HEK293 (cell line): ENCODE measurements at regions not wholly inside any gene's neighbourhood (a gene's known extent, or its start where the extent isn't known, plus 50 kb on each side); places are given as distances from the start of the nearest gene placed in this dataset.

Experiments
- CTCF ChIA-PET: fragments of 350-600 bp; formaldehyde crosslinking; extraction: SDS; loops from one replicate; lab custom pipeline; 2021; ENCODE audit warnings: antibody characterized with exemption; lab: Yijun Ruan, JAX
- POLR2A ChIA-PET: fragments of 300-600 bp; formaldehyde crosslinking; extraction: SDS; loops from one replicate; lab custom pipeline; 2020; ENCODE audit warnings: antibody characterized with exemption, inconsistent platforms; lab: Yijun Ruan, JAX
- H3K27ac ChIP-seq: fragments of 200-500 bp; sonication (Bioruptor generic); 2 replicates; pipeline ENCODE4 v1.5.1; 2014; ENCODE audit warnings: low read depth, low read length, control low read depth, inconsistent platforms; ENCODE audit errors: extremely low read depth
- H3K36me3 ChIP-seq, 2 experiments: fragments of 200-500 bp in 1 of 2; sonication (Bioruptor generic) in 1 of 2; 1 replicate in 1 of 2; 2 replicates in 1 of 2; pipeline ENCODE4 v1.5.1; 2014 to 2017; ENCODE audit warnings: inconsistent platforms in 2 of 2, low read length in 2 of 2; ENCODE audit not compliant: control insufficient read depth in 2 of 2, insufficient read depth in 1 of 2
- H3K4me1 ChIP-seq: fragments of 200-500 bp; sonication (Bioruptor generic); 2 replicates; pipeline ENCODE4 v1.5.1; 2014; ENCODE audit warnings: mild to moderate bottlenecking, low read length, inconsistent platforms; ENCODE audit not compliant: control insufficient read depth, insufficient read depth
- H3K4me3 ChIP-seq: 2 replicates; pipeline ENCODE4 v1.5.1; 2011; ENCODE audit warnings: low read depth, mild to moderate bottlenecking, control low read depth, low read length, moderate library complexity
- H3K9me3 ChIP-seq: fragments of 200-500 bp; sonication (Bioruptor generic); 2 replicates; pipeline ENCODE4 v1.5.1; 2014; ENCODE audit warnings: low read depth, low read length, inconsistent platforms; ENCODE audit not compliant: control insufficient read depth, insufficient read depth
- AEBP2 ChIP-seq: fragments of 450-650 bp; formaldehyde crosslinking; IDR thresholded peaks from 2 replicates; pipeline ENCODE4 v1.5.1; 2016; ENCODE audit warnings: missing biosample characterization, missing genetic modification characterization, borderline replicate concordance
- EGR2 ChIP-seq: fragments of 450-650 bp; formaldehyde crosslinking; IDR thresholded peaks from 2 replicates; pipeline ENCODE4 v1.5.1; 2016; ENCODE audit warnings: low read depth, missing biosample characterization, missing genetic modification characterization
- GLI4 ChIP-seq: fragments of 450-650 bp; formaldehyde crosslinking; IDR thresholded peaks from 2 replicates; pipeline ENCODE4 v1.5.1; 2016; ENCODE audit warnings: missing biosample characterization, missing genetic modification characterization
- IKZF3 ChIP-seq: fragments of 450-650 bp; IDR thresholded peaks from 2 replicates; pipeline ENCODE4 v1.5.0; 2018; ENCODE audit warnings: missing biosample characterization, mild to moderate bottlenecking, missing genetic modification characterization, moderate library complexity
- KLF7 ChIP-seq: fragments of 450-650 bp; formaldehyde crosslinking; IDR thresholded peaks from 2 replicates; pipeline ENCODE4 v1.5.1; 2016; ENCODE audit warnings: missing biosample characterization, missing genetic modification characterization, borderline replicate concordance
- MYNN ChIP-seq: fragments of 450-650 bp; formaldehyde crosslinking; IDR thresholded peaks from 2 replicates; pipeline ENCODE4 v1.5.1; 2016; ENCODE audit warnings: missing biosample characterization, missing genetic modification characterization, borderline replicate concordance
- PBX3 ChIP-seq: sonication (generic); formaldehyde crosslinking; IDR thresholded peaks from 2 replicates; pipeline ENCODE4 v1.8.1; 2022; ENCODE audit warnings: mild to moderate bottlenecking, moderate library complexity, missing genetic modification reagents
- ZFP3 ChIP-seq: fragments of 450-650 bp; formaldehyde crosslinking; IDR thresholded peaks from 2 replicates; pipeline ENCODE4 v1.5.1; 2016; ENCODE audit warnings: low read depth, missing biosample characterization, missing genetic modification characterization
- ZNF138 ChIP-seq: fragments of 450-650 bp; formaldehyde crosslinking; IDR thresholded peaks from 2 replicates; pipeline ENCODE4 v1.5.1; 2016; ENCODE audit warnings: missing biosample characterization, missing genetic modification characterization, borderline replicate concordance
- ZNF175 ChIP-seq: fragments of 450-650 bp; formaldehyde crosslinking; IDR thresholded peaks from 2 replicates; pipeline ENCODE4 v1.5.1; 2016; ENCODE audit warnings: missing biosample characterization, missing genetic modification characterization
- ZNF266 ChIP-seq: fragments of 450-650 bp; formaldehyde crosslinking; IDR thresholded peaks from 2 replicates; pipeline ENCODE4 v1.5.1; 2016; ENCODE audit warnings: missing biosample characterization, missing genetic modification characterization, low read depth
- ZNF280C ChIP-seq: fragments of 450-650 bp; formaldehyde crosslinking; IDR thresholded peaks from 2 replicates; pipeline ENCODE4 v1.5.1; 2016; ENCODE audit warnings: missing biosample characterization, missing genetic modification characterization
- ZNF341 ChIP-seq: fragments of 450-650 bp; formaldehyde crosslinking; IDR thresholded peaks from 2 replicates; pipeline ENCODE4; 2016; ENCODE audit warnings: low read depth, missing biosample characterization, missing genetic modification characterization
- ZNF473 ChIP-seq: fragments of 450-650 bp; formaldehyde crosslinking; IDR thresholded peaks from 2 replicates; pipeline ENCODE4 v1.5.1; 2017; ENCODE audit warnings: missing biosample characterization, missing genetic modification characterization
- ZNF513 ChIP-seq: fragments of 450-650 bp; IDR thresholded peaks from 2 replicates; pipeline ENCODE4 v1.5.1; 2018; ENCODE audit warnings: missing biosample characterization, missing genetic modification characterization
- ZNF514 ChIP-seq: fragments of 450-650 bp; formaldehyde crosslinking; IDR thresholded peaks from 2 replicates; pipeline ENCODE4 v1.5.1; 2016; ENCODE audit warnings: missing biosample characterization, missing genetic modification characterization
- ZNF529 ChIP-seq: fragments of 450-650 bp; formaldehyde crosslinking; IDR thresholded peaks from 2 replicates; pipeline ENCODE4 v1.5.1; 2017; ENCODE audit warnings: missing genetic modification characterization, missing biosample characterization; ENCODE audit not compliant: insufficient replicate concordance
- ZNF561 ChIP-seq: fragments of 450-650 bp; IDR thresholded peaks from 2 replicates; pipeline ENCODE4 v1.5.1; 2018; ENCODE audit warnings: missing biosample characterization, missing genetic modification characterization, borderline replicate concordance
- ZNF571 ChIP-seq: fragments of 450-650 bp; formaldehyde crosslinking; IDR thresholded peaks from 2 replicates; pipeline ENCODE4 v1.5.0; 2017; ENCODE audit warnings: missing biosample characterization, missing genetic modification characterization
- ZNF585B ChIP-seq: fragments of 450-650 bp; formaldehyde crosslinking; IDR thresholded peaks from 2 replicates; pipeline ENCODE4 v1.5.1; 2016; ENCODE audit warnings: missing biosample characterization, missing genetic modification characterization
- ZNF645 ChIP-seq: fragments of 450-650 bp; formaldehyde crosslinking; IDR thresholded peaks from 2 replicates; pipeline ENCODE4; 2016; ENCODE audit warnings: missing biosample characterization, missing genetic modification characterization
- ZNF664 ChIP-seq: fragments of 450-650 bp; formaldehyde crosslinking; IDR thresholded peaks from 2 replicates; pipeline ENCODE4 v1.5.1; 2016; ENCODE audit warnings: missing biosample characterization, missing genetic modification characterization
- ZNF677 ChIP-seq: fragments of 450-650 bp; IDR thresholded peaks from 2 replicates; pipeline ENCODE4 v1.5.0; 2018; ENCODE audit warnings: missing biosample characterization, mild to moderate bottlenecking, missing genetic modification characterization, moderate library complexity
- ZNF692 ChIP-seq: fragments of 450-650 bp; formaldehyde crosslinking; IDR thresholded peaks from 2 replicates; pipeline ENCODE4 v1.5.1; 2016; ENCODE audit warnings: missing biosample characterization, missing genetic modification characterization
- ZNF701 ChIP-seq: fragments of 450-650 bp; formaldehyde crosslinking; IDR thresholded peaks from 2 replicates; pipeline ENCODE4 v1.5.1; 2016; ENCODE audit warnings: missing biosample characterization, missing genetic modification characterization
- ZNF747 ChIP-seq: fragments of 450-650 bp; formaldehyde crosslinking; IDR thresholded peaks from 2 replicates; pipeline ENCODE4 v1.5.1; 2016; ENCODE audit warnings: missing biosample characterization, missing genetic modification characterization
- ZNF776 ChIP-seq: fragments of 450-650 bp; formaldehyde crosslinking; IDR thresholded peaks from 2 replicates; pipeline ENCODE4 v1.5.0; 2017; ENCODE audit warnings: missing biosample characterization, missing genetic modification characterization, borderline replicate concordance
- ZXDB ChIP-seq: fragments of 450-650 bp; formaldehyde crosslinking; IDR thresholded peaks from 2 replicates; pipeline ENCODE4 v1.5.1; 2016; ENCODE audit warnings: missing biosample characterization, missing genetic modification characterization

GRCh38 chr9:107163370-107163769, 119.7 kb upstream of the RAD23B start:
- ChIA-PET POLR2A (no interaction called here), CTCF (interaction anchor here (0.8 to 1.1 kb wide), 2 partner anchors 12 to 26 kb away, joined by 3 to 5 read pairs; no protein-coding TSS in a partner anchor)
- TF ChIP-seq MYNN (tag by site-specific recombination): no peak
- no peak for TF ChIP-seq ZNF138
- TF ChIP-seq ZNF692 (tag by site-specific recombination): no peak
- TF ChIP-seq ZNF664 (tag by site-specific recombination): no peak
- TF ChIP-seq ZNF514 (tag by site-specific recombination): no peak
- TF ChIP-seq ZNF341 (tag by site-specific recombination): no peak
- no peak for TF ChIP-seq ZNF645 (tag by site-specific recombination)
- no peak for TF ChIP-seq KLF7 (tag by site-specific recombination)
- no peak for TF ChIP-seq ZNF747
- no peak for TF ChIP-seq ZNF175 (tag by site-specific recombination)
- TF ChIP-seq ZNF529 (tag by site-specific recombination): no peak
- TF ChIP-seq ZXDB: no peak
- no peak for TF ChIP-seq PBX3 (CRISPR knock-in tag)
- no peak for TF ChIP-seq ZNF585B (tag by site-specific recombination)
- TF ChIP-seq ZFP3 (tag by site-specific recombination): no peak
- TF ChIP-seq ZNF701 (tag by site-specific recombination): no peak
- TF ChIP-seq AEBP2 (tag by site-specific recombination): no peak
- TF ChIP-seq EGR2: no peak
- TF ChIP-seq ZNF473 (tag by site-specific recombination): no peak
- no peak overlapping the region for H3K4me3 ChIP-seq
- no peaks in the 10 kb centered on the region for H3K36me3 ChIP-seq
- H3K9me3 ChIP-seq: no peaks in the 10 kb centered on the region
- no peaks in the 10 kb centered on the region for H3K4me1 ChIP-seq
- no peak overlapping the region for H3K27ac ChIP-seq

- Histone ChIP-seq H3K36me3 (no peaks in the 10 kb centered on the region), H3K4me1 (no peaks in the 10 kb centered on the region), H3K4me3 (no peak overlapping the region), H3K9me3 (no peaks in the 10 kb centered on the region), H3K27ac (no peak overlapping the region)
- ChIA-PET POLR2A (no interaction called here), CTCF (interaction anchor here (0.8 to 4.0 kb wide), 8 partner anchors 11 to 1288 kb away, joined by 3 to 21 read pairs (median 3); no protein-coding TSS in a partner anchor)
- TF ChIP-seq ZNF513: no peak
- no peak for TF ChIP-seq ZNF266 (tag by site-specific recombination)
- TF ChIP-seq ZNF561 (tag by site-specific recombination): no peak
- TF ChIP-seq ZNF571: no peak
- TF ChIP-seq ZNF280C: no peak
- TF ChIP-seq ZXDB: no peak
- no peak for TF ChIP-seq ZNF664 (tag by site-specific recombination)
- TF ChIP-seq GLI4 (tag by site-specific recombination): no peak
- TF ChIP-seq IKZF3 (tag by site-specific recombination): no peak
- no peak for TF ChIP-seq ZNF776 (tag by site-specific recombination)
- no peak for TF ChIP-seq ZNF677 (tag by site-specific recombination)
- TF ChIP-seq ZNF514 (tag by site-specific recombination): no peak
These were observed 113.3 kb upstream of the RAD23B start for GRCh38 chr9:107169796-107170195.
